Omental fat pad (tissue), 3 donors: ENCODE measurements at regions not wholly inside any gene's neighbourhood (a gene's known extent, or its start where the extent isn't known, plus 50 kb on each side); places are given as distances from the start of the nearest gene placed in this dataset.
"Not testable (repeated sequence)": the region's sequence is repeated elsewhere in the genome, so short reads cannot be mapped to it uniquely, and the experiment has no call there.

Experiments used
- ATAC-seq: fragments of 150-250 bp; one replicate; pipeline ENCODE4 v1.9.1; 2016; ENCODE audit warnings: mild to moderate bottlenecking, moderate library complexity; ENCODE audit not compliant: low FRiP score
- DNase-seq: peaks from one replicate; pipeline ENCODE4 v3.0.0-alpha.2; 2019; ENCODE audit warnings: low spot score
- CTCF ChIP-seq, 3 donors: fragments of 450-650 bp; IDR thresholded peaks; one replicate each; pipeline ENCODE4 v1.5.1; 2016 to 2017; ENCODE audit warnings: antibody characterized with exemption in 3 of 3, mild to moderate bottlenecking in 3 of 3, moderate library complexity in 2 of 3

GRCh38 chr10:76815505-76815904 is 822.1 kb downstream of the KCNMA1 start:
- DNase-seq, ATAC-seq: not testable (repeated sequence)

- no peak for ATAC-seq
- DNase-seq, result no peak
- no peak for TF ChIP-seq CTCF (IDR thresholded peaks at IDR 0.05)
Measured at GRCh38 chr10:76811430-76811829, 826.2 kb downstream of the KCNMA1 start.

GRCh38 chr10:76788452-76788811 is 849.2 kb downstream of the KCNMA1 start:
- DNase-seq, result no peak
- TF ChIP-seq CTCF (IDR thresholded peaks at IDR 0.05), result no peak
- no peak for ATAC-seq

GRCh38 chr10:76787746-76788451 is 849.7 kb downstream of the KCNMA1 start:
- ATAC-seq (no peak), DNase-seq (no peak)
- no peak for TF ChIP-seq CTCF (IDR thresholded peaks at IDR 0.05)

- DNase-seq, result no peak
- no peak for ATAC-seq
- TF ChIP-seq CTCF (IDR thresholded peaks at IDR 0.05), result no peak
Measured at GRCh38 chr10:76786504-76787072, 851.0 kb downstream of the KCNMA1 start.

- no peak for ATAC-seq
- no peak for DNase-seq
- TF ChIP-seq CTCF (IDR thresholded peaks at IDR 0.05), result no peak
Measured at GRCh38 chr10:76784076-76784475, 853.5 kb downstream of the KCNMA1 start.

GRCh38 chr10:76779796-76780301 is 857.8 kb downstream of the KCNMA1 start:
- no peak for DNase-seq
- no peak for TF ChIP-seq CTCF (IDR thresholded peaks at IDR 0.05)
- no peak for ATAC-seq
